CD1c-positive myeloid dendritic cell (primary cell): ENCODE measurements at regions not wholly inside any gene's neighbourhood (a gene's known extent, or its start where the extent isn't known, plus 50 kb on each side); places are given as distances from the start of the nearest gene placed in this dataset.

Source experiments
- DNase-seq: peaks from one replicate; pipeline ENCODE4 v3.0.0-alpha.2; 2016; ENCODE audit errors: extremely low spot score

- no peak for DNase-seq
Measured at GRCh38 chr4:18394656-18395055, 373.1 kb upstream of the LCORL start.

- DNase-seq, result no peak
Measured at GRCh38 chr4:18391354-18391728, 369.8 kb upstream of the LCORL start.

- no peak for DNase-seq
Measured at GRCh38 chr4:18390655-18391353, 369.2 kb upstream of the LCORL start.

- DNase-seq, result no peak
Measured at GRCh38 chr4:18389115-18389514, 367.6 kb upstream of the LCORL start.

- no peak for DNase-seq
Measured at GRCh38 chr4:18388039-18388438, 366.5 kb upstream of the LCORL start.

- DNase-seq, result no peak
Measured at GRCh38 chr4:18381186-18381585, 359.6 kb upstream of the LCORL start.

GRCh38 chr4:18369561-18369960 is 348.0 kb upstream of the LCORL start:
- no peak for DNase-seq

GRCh38 chr4:18366892-18367291 is 345.3 kb upstream of the LCORL start:
- peak; percentile 19 for DNase-seq

- no peak for DNase-seq
Measured at GRCh38 chr4:18366136-18366535, 344.6 kb upstream of the LCORL start.

GRCh38 chr4:18343581-18343980 is 322.0 kb upstream of the LCORL start:
- no peak for DNase-seq

- DNase-seq, result no peak
Measured at GRCh38 chr4:18342847-18343246, 321.3 kb upstream of the LCORL start.

GRCh38 chr4:18321956-18322530 is 300.5 kb upstream of the LCORL start:
- no peak for DNase-seq

GRCh38 chr4:18319431-18319830 is 297.9 kb upstream of the LCORL start:
- no peak for DNase-seq

GRCh38 chr4:18318682-18319388 is 297.3 kb upstream of the LCORL start:
- DNase-seq, result no peak

- DNase-seq, result no peak
Measured at GRCh38 chr4:18314731-18315130, 293.2 kb upstream of the LCORL start.

GRCh38 chr4:18297684-18298083 is 276.1 kb upstream of the LCORL start:
- no peak for DNase-seq

- DNase-seq, result no peak
Measured at GRCh38 chr4:18296411-18296810, 274.9 kb upstream of the LCORL start.

- no peak for DNase-seq
Measured at GRCh38 chr4:18294846-18295245, 273.3 kb upstream of the LCORL start.

GRCh38 chr4:18294021-18294420 is 272.5 kb upstream of the LCORL start:
- DNase-seq, result no peak

GRCh38 chr4:18292411-18292810 is 270.9 kb upstream of the LCORL start:
- DNase-seq, result no peak

GRCh38 chr4:18291981-18292380 is 270.4 kb upstream of the LCORL start:
- DNase-seq, result no peak

- no peak for DNase-seq
Measured at GRCh38 chr4:18291256-18291655, 269.7 kb upstream of the LCORL start.

- DNase-seq, result no peak
Measured at GRCh38 chr4:18285357-18285756, 263.8 kb upstream of the LCORL start.
